BJ (cell line): ENCODE measurements at regions not wholly inside any gene's neighbourhood (a gene's known extent, or its start where the extent isn't known, plus 50 kb on each side); places are given as distances from the start of the nearest gene placed in this dataset.
"Not testable (repeated sequence)": the region's sequence is repeated elsewhere in the genome, so short reads cannot be mapped to it uniquely, and the experiment has no call there.

ENCODE experiments used
- CTCF ChIA-PET: fragments of 350-600 bp; formaldehyde crosslinking; extraction: SDS; loops from one replicate; lab custom pipeline; 2021; ENCODE audit warnings: antibody characterized with exemption, inconsistent platforms; lab: Yijun Ruan, JAX
- POLR2A ChIA-PET: fragments of 300-600 bp; sonication (Branson Sonifier 250); formaldehyde crosslinking; extraction: SDS; loops from one replicate; lab custom pipeline; 2021; ENCODE audit warnings: antibody characterized with exemption; lab: Charles Lee
- DNase-seq: peaks from one replicate; pipeline ENCODE4 v3.0.0-alpha.2; 2011; ENCODE audit warnings: low read depth
- H3K27me3 ChIP-seq: 2 replicates; pipeline ENCODE4 v1.6.0; 2011; ENCODE audit warnings: low read length; ENCODE audit not compliant: control insufficient read depth, insufficient read depth
- H3K36me3 ChIP-seq: 2 replicates; pipeline ENCODE4 v1.5.1; 2011; ENCODE audit warnings: low read length; ENCODE audit not compliant: control insufficient read depth, insufficient read depth
- H3K4me3 ChIP-seq: 2 replicates; pipeline ENCODE4 v1.5.1; 2011; ENCODE audit warnings: low read depth, mild to moderate bottlenecking, control low read depth, low read length
- CTCF ChIP-seq: IDR thresholded peaks from 2 replicates; pipeline ENCODE4 v1.5.1; 2011; ENCODE audit warnings: low read depth, mild to moderate bottlenecking, control low read depth, inconsistent platforms, low read length, moderate library complexity; ENCODE audit not compliant: insufficient read depth

GRCh38 chr6:153484056-153484455 lies 353.0 kb upstream of the RGS17 start:
- Histone ChIP-seq H3K4me3 (no peak overlapping the region), H3K36me3 (no peaks in the 10 kb centered on the region), H3K27me3 (no peaks in the 10 kb centered on the region)
- ChIA-PET POLR2A (no interaction called here), CTCF (no interaction called here)
- no peak for TF ChIP-seq CTCF
- no peak for DNase-seq

GRCh38 chr6:153476243-153476642 lies 345.2 kb upstream of the RGS17 start:
- POLR2A ChIA-PET: no interaction called here
- H3K36me3 ChIP-seq: no peaks in the 10 kb centered on the region

DNA sequence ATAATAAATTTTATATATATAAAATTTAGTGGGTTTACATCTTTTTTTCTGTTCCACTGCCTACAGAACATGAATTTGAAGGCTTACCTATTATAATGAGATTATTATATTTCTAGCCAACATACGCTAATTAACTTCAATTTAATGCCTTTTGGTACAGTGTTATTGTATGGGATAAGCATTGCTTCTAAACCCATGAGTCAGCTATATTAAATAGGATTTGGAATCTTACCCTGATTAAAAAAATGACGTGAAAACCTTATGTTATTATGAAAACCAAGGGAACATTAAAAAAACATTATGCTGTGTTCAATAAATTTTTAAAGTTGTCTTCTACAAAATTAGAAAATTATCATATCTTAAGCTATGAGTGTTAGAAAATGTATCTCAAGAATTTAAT lies 334.0 kb upstream of the RGS17 start:
- Histone ChIP-seq H3K27me3 (no peaks in the 10 kb centered on the region), H3K36me3 (no peaks in the 10 kb centered on the region), H3K4me3 (no peak overlapping the region)
- DNase-seq: no peak
- POLR2A ChIA-PET: no interaction called here
- no peak for TF ChIP-seq CTCF
- CTCF ChIA-PET: no interaction called here

More at GRCh38 chr6:153476243-153476642, 345.2 kb upstream of the RGS17 start:
- TF ChIP-seq CTCF: no peak
- Histone ChIP-seq H3K4me3 (no peak overlapping the region), H3K27me3 (no peaks in the 10 kb centered on the region)
- no peak for DNase-seq
- CTCF ChIA-PET: no interaction called here

- no peaks in the 10 kb centered on the region for H3K27me3 ChIP-seq
- no peaks in the 10 kb centered on the region for H3K36me3 ChIP-seq
- TF ChIP-seq CTCF: no peak
- DNase-seq: no peak
- no peak overlapping the region for H3K4me3 ChIP-seq
- CTCF ChIA-PET: no interaction called here
- POLR2A ChIA-PET: no interaction called here
These were observed 318.2 kb upstream of the RGS17 start for GRCh38 chr6:153449279-153449678.

GRCh38 chr6:153442749-153443148 lies 311.7 kb upstream of the RGS17 start:
- H3K27me3 ChIP-seq, POLR2A ChIA-PET, H3K4me3 ChIP-seq, CTCF ChIA-PET, DNase-seq, H3K36me3 ChIP-seq: not testable (repeated sequence)

GRCh38 chr6:153442096-153442495 lies 311.0 kb upstream of the RGS17 start:
- DNase-seq: no peak
- CTCF ChIA-PET: no interaction called here
- no peaks in the 10 kb centered on the region for H3K36me3 ChIP-seq
- no peak for TF ChIP-seq CTCF
- no peaks in the 10 kb centered on the region for H3K27me3 ChIP-seq
- POLR2A ChIA-PET: no interaction called here
- no peak overlapping the region for H3K4me3 ChIP-seq
